GM21825 (cell line): ENCODE measurements at regions not wholly inside any gene's neighbourhood (a gene's known extent, or its start where the extent isn't known, plus 50 kb on each side); places are given as distances from the start of the nearest gene placed in this dataset.

ENCODE experiments used
- ATAC-seq: cut with Tn5 transposase; IDR thresholded peaks from one replicate; pipeline ENCODE4 v1.9.1; 2021; ENCODE audit warnings: mild to moderate bottlenecking, moderate library complexity; ENCODE audit not compliant: unreplicated experiment

GRCh38 chr14:54088271-54088670, 131.6 kb upstream of the BMP4 start:
- no peak for ATAC-seq

GRCh38 chr14:54090274-54090673, 133.6 kb upstream of the BMP4 start:
- no peak for ATAC-seq

GRCh38 chr14:54094765-54095164, 138.1 kb upstream of the BMP4 start:
- ATAC-seq: no peak

GRCh38 chr14:54098536-54098935, 141.9 kb upstream of the BMP4 start:
- ATAC-seq: no peak

- no peak for ATAC-seq
Measured at GRCh38 chr14:54102051-54102456, 145.4 kb upstream of the BMP4 start.

GRCh38 chr14:54102530-54102929, 145.9 kb upstream of the BMP4 start:
- no peak for ATAC-seq

- no peak for ATAC-seq
Measured at GRCh38 chr14:54104601-54105145, 148.0 kb upstream of the BMP4 start.

- no peak for ATAC-seq
Measured at GRCh38 chr14:54105406-54105805, 148.8 kb upstream of the BMP4 start.

GRCh38 chr14:54105898-54106297, 149.3 kb upstream of the BMP4 start:
- ATAC-seq: no peak

GRCh38 chr14:54106661-54107377, 150.2 kb upstream of the BMP4 start:
- no peak for ATAC-seq

GRCh38 chr14:54108481-54109471, 152.2 kb upstream of the BMP4 start:
- no peak for ATAC-seq

- ATAC-seq: no peak
Measured at GRCh38 chr14:54109521-54110120, 153.0 kb upstream of the BMP4 start.

GRCh38 chr14:54114941-54115340, 158.3 kb upstream of the BMP4 start:
- no peak for ATAC-seq

- no peak for ATAC-seq
Measured at GRCh38 chr14:54116198-54116885, 159.7 kb upstream of the BMP4 start.

GRCh38 chr14:54116972-54117371, 160.3 kb upstream of the BMP4 start:
- no peak for ATAC-seq

GRCh38 chr14:54117396-54117795, 160.8 kb upstream of the BMP4 start:
- no peak for ATAC-seq

- ATAC-seq: no peak
Measured at GRCh38 chr14:54117924-54118323, 161.3 kb upstream of the BMP4 start.

GRCh38 chr14:54120260-54120659, 163.6 kb upstream of the BMP4 start:
- no peak for ATAC-seq

GRCh38 chr14:54121466-54122027, 164.9 kb upstream of the BMP4 start:
- no peak for ATAC-seq

- ATAC-seq: no peak
Measured at GRCh38 chr14:54123841-54124240, 167.2 kb upstream of the BMP4 start.
